ENCODE measurements at regions not wholly inside any gene's neighbourhood (a gene's known extent, or its start where the extent isn't known, plus 50 kb on each side); places are given as distances from the start of the nearest gene placed in this dataset.

DNA sequence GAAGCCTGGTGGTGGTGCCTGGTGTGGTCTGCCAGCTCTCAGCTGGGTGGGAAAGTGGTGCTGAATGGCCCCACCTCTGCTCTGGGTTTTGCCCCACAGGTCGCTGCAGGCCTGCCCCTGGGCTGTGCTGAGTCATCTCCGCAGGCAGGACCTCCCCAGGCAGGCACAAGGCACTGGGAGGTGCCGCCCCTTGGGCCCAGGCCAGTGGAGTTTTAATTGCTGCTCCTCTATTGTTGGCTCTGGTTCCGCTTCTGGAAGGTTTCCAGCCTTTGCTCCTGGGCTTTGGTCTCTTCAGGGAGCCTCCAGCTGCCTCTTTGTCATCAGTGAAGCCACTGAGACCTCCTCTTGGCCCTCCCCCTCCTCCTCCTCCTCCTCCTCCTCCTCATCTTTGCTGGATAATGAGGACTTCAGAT lies 180.3 kb upstream of the GRB10 start:
- peaks cover 8% of the 10 kb centered on the region for H3K4me1 ChIP-seq (ENCODE audit: low read depth)
- DNase-seq (peak; percentile 88 to 94 (median 89)), ATAC-seq (peak; percentile 99)
- H3K4me3 ChIP-seq, result no peak overlapping the region
- no peaks in the 10 kb centered on the region for H3K9me3 ChIP-seq
- no peaks in the 10 kb centered on the region for H3K36me3 ChIP-seq (ENCODE audit: low read depth)
- intact Hi-C loops (cut with DNase I, micrococcal nuclease), result no loop called here
- TF ChIP-seq CTCF (IDR thresholded peaks at IDR 0.05), result no peak

GRCh38 chr7:50962281-50962883 lies 179.7 kb upstream of the GRB10 start:
- Histone ChIP-seq H3K4me1 (ENCODE audit: low read depth) (peaks cover 8% of the 10 kb centered on the region), H3K36me3 (ENCODE audit: low read depth) (no peaks in the 10 kb centered on the region), H3K4me3 (no peak overlapping the region), H3K9me3 (no peaks in the 10 kb centered on the region)
- ATAC-seq (no peak), DNase-seq (no peak)
- no peak for TF ChIP-seq CTCF (IDR thresholded peaks at IDR 0.05)
- intact Hi-C loops (cut with DNase I, micrococcal nuclease), result no loop called here

DNA sequence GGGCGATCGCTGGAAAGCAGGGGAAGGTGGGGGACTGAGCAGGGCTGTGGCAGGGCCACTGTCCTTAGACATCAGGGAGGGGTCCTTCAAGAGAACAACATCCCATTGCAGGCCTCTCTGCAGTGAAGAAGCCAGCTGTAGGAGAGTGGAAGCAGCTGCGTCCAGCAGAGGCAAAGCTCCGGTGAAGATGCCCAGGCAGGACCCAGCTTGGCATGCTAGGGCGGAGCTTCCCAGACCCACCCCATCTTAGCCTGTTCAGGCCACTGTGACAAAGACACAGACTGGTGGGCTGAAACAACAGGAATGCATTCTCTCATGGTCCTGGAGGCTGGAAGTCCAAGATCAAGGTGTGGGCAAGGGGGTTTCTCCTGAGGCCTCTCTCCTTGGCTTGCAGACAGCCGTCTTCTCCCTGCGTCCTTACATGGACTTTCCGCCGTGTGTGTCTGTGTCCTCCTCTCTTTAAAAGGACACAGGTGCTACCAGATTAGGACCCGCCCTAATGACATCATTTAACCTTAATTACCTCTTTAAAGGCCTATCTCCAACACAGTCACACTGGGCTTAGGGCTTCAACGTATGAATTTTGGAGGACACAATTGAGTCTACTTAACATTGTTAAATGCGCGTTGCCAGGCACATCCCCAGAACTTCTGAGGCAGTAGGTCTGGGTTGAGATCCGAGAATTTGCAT lies 178.1 kb upstream of the GRB10 start:
- no peak for DNase-seq
- no peaks in the 10 kb centered on the region for H3K36me3 ChIP-seq (ENCODE audit: low read depth)
- H3K9me3 ChIP-seq, result no peaks in the 10 kb centered on the region
- H3K4me3 ChIP-seq, result no peak overlapping the region
- no peak for TF ChIP-seq CTCF (IDR thresholded peaks at IDR 0.05)
- peaks cover 8% of the 10 kb centered on the region for H3K4me1 ChIP-seq (ENCODE audit: low read depth)
- ATAC-seq, result no peak
- intact Hi-C loops (cut with DNase I, micrococcal nuclease), result no loop called here

DNA sequence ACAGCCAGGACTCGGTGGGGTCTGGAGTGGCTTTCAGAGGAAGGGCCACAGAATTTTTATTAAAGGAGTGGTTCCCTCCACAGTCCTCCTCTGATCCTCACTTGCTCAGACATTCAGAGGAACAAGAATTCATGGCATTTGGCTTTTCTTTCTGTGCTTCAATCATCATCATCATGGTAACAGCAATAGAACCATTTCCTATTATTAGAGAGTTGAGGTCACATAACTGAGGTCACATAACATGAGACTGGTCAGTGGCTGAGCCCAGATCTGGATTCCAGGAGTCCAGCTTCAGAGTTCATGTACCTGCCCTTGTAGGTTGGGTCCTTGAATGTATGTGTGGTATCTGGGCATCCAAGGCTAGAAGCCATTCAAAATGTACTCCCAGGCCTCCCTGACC lies 177.3 kb upstream of the GRB10 start:
- no peak for TF ChIP-seq CTCF (IDR thresholded peaks at IDR 0.05)

DNA sequence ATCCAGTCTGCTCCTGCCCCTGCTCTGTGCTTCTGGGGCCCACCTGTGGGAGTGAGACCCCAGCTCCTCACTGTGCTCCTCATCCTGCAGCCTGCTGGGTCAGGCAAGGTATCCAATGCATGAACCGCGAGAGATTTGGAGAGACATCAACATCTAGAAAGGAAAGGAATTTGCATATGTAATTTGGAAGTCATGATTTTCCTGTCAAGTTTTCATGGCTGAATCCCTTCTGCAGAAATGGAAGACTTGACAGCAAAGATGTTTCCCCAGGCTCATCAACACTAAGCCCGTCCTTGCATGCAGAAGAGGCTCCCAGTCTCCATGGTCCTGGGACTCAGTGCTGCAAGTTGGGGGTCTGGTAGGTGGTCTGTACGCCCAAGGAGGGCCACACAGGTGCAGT lies 176.9 kb upstream of the GRB10 start:
- Histone ChIP-seq H3K9me3 (no peaks in the 10 kb centered on the region), H3K36me3 (ENCODE audit: low read depth) (no peaks in the 10 kb centered on the region), H3K4me1 (ENCODE audit: low read depth) (peaks cover 8% of the 10 kb centered on the region), H3K4me3 (no peak overlapping the region)
- no peak for TF ChIP-seq CTCF (IDR thresholded peaks at IDR 0.05)
- ATAC-seq (no peak), DNase-seq (no peak)
- intact Hi-C loops (cut with DNase I, micrococcal nuclease), result no loop called here

More for the DNA sequence above, 177.3 kb upstream of the GRB10 start:
- H3K36me3 ChIP-seq (ENCODE audit: low read depth), result no peaks in the 10 kb centered on the region
- no peak overlapping the region for H3K4me3 ChIP-seq
- no peak for ATAC-seq
- DNase-seq, result no peak
- no peaks in the 10 kb centered on the region for H3K9me3 ChIP-seq
- intact Hi-C loops (cut with DNase I, micrococcal nuclease), result no loop called here
- peaks cover 8% of the 10 kb centered on the region for H3K4me1 ChIP-seq (ENCODE audit: low read depth)

Data from mucosa of descending colon (tissue), 3 donors.